NT2/D1 (cell line): ENCODE measurements at regions not wholly inside any gene's neighbourhood (a gene's known extent, or its start where the extent isn't known, plus 50 kb on each side); places are given as distances from the start of the nearest gene placed in this dataset.

Experiments used
- DNase-seq: peaks from one replicate; pipeline ENCODE4 v3.0.0-alpha.2; 2011; ENCODE audit warnings: low read depth, low spot score
- H3K27me3 ChIP-seq: 2 replicates; pipeline ENCODE4 v1.6.0; 2011; ENCODE audit warnings: mild to moderate bottlenecking; ENCODE audit not compliant: insufficient read length, insufficient read depth
- H3K36me3 ChIP-seq: 2 replicates; pipeline ENCODE4 v1.6.1; 2011; ENCODE audit warnings: mild to moderate bottlenecking, low read length, mixed read lengths; ENCODE audit not compliant: insufficient read depth, insufficient read length
- H3K4me1 ChIP-seq: 2 replicates; pipeline ENCODE4 v1.5.1; 2011; ENCODE audit not compliant: insufficient read depth, insufficient read length
- H3K4me3 ChIP-seq: 2 replicates; pipeline ENCODE4 v1.5.1; 2011; ENCODE audit warnings: low read depth; ENCODE audit not compliant: insufficient read length
- H3K9ac ChIP-seq: 2 replicates; pipeline ENCODE4 v1.6.0; 2011; ENCODE audit warnings: low read depth; ENCODE audit not compliant: insufficient read length
- H3K9me3 ChIP-seq: 2 replicates; pipeline ENCODE4 v1.5.1; 2011; ENCODE audit warnings: mild to moderate bottlenecking, low read length; ENCODE audit not compliant: insufficient read depth
- SUZ12 ChIP-seq: IDR thresholded peaks from 2 replicates; pipeline ENCODE4 v1.6.1; 2011; ENCODE audit not compliant: insufficient read length, insufficient read depth; ENCODE audit errors: extremely low read depth
- YY1 ChIP-seq: IDR thresholded peaks from 2 replicates; pipeline ENCODE4 v1.6.1; 2011; ENCODE audit not compliant: insufficient read length, insufficient read depth
- ZNF274 ChIP-seq: IDR thresholded peaks from 2 replicates; pipeline ENCODE4 v1.6.1; 2011; ENCODE audit warnings: mild to moderate bottlenecking, low read depth, low read length

- Histone ChIP-seq H3K4me3 (no peak overlapping the region), H3K4me1 (no peaks in the 10 kb centered on the region), H3K27me3 (no peaks in the 10 kb centered on the region), H3K36me3 (no peaks in the 10 kb centered on the region), H3K9ac (no peak overlapping the region), H3K9me3 (no peaks in the 10 kb centered on the region)
- no peak for DNase-seq
- TF ChIP-seq YY1 (no peak), SUZ12 (no peak), ZNF274 (no peak)
These were observed 61.5 kb upstream of the RAPGEF2 start for GRCh38 chr4:159041054-159042034.

DNA sequence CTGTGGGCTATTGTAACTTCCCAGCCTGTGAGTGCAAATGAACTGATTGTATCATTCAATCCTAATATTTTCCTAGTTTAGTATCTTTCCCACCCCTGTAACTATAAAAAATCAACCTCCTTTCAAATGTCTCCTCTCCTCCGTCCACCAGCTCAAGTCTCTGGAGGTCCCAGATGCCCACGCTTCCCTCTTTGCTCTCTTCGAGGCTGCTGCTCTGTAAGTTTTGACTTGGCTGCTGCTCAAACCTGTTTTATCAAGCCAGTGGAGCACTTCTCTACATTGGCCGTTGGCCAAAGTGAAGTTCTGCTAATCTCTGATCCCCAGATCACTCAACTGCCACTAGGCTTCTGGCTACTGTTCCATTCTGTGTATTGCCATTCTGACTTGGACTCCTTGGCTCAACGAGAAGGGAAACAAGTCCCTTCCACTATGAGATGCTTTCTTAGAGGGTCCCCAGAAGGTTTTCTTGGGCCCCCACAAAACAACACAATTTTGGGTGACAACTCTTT lies 60.7 kb upstream of the RAPGEF2 start:
- no peak overlapping the region for H3K4me3 ChIP-seq
- no peak for DNase-seq
- TF ChIP-seq ZNF274 = no peak
- TF ChIP-seq SUZ12 = no peak
- TF ChIP-seq YY1 = no peak
- H3K27me3 ChIP-seq = no peaks in the 10 kb centered on the region
- no peak overlapping the region for H3K9ac ChIP-seq
- no peaks in the 10 kb centered on the region for H3K9me3 ChIP-seq
- H3K36me3 ChIP-seq = no peaks in the 10 kb centered on the region
- no peaks in the 10 kb centered on the region for H3K4me1 ChIP-seq

DNA sequence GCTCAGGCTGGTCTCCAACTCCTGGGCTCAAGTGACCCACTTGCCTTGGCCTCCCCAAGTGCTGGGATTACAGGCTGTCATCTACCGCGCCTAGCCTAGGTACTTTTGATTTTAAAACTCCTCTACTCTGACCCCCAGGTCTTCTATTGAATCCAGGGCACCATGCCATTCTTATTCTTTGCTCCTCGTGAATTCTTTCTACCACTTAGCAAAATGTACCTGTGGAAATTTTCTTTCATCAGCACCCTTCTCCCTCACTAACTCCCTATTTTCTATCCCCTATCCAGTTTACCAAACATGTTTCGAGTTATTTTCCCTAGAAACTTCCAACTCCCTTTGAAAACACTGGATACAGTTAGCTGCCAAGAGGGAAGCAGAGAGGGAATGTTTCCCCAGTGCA lies 60.0 kb upstream of the RAPGEF2 start:
- no peaks in the 10 kb centered on the region for H3K9me3 ChIP-seq
- TF ChIP-seq SUZ12 (no peak), YY1 (no peak), ZNF274 (no peak)
- DNase-seq = no peak
- H3K9ac ChIP-seq = no peak overlapping the region
- no peaks in the 10 kb centered on the region for H3K4me1 ChIP-seq
- no peak overlapping the region for H3K4me3 ChIP-seq
- H3K27me3 ChIP-seq = no peaks in the 10 kb centered on the region
- H3K36me3 ChIP-seq = no peaks in the 10 kb centered on the region

DNA sequence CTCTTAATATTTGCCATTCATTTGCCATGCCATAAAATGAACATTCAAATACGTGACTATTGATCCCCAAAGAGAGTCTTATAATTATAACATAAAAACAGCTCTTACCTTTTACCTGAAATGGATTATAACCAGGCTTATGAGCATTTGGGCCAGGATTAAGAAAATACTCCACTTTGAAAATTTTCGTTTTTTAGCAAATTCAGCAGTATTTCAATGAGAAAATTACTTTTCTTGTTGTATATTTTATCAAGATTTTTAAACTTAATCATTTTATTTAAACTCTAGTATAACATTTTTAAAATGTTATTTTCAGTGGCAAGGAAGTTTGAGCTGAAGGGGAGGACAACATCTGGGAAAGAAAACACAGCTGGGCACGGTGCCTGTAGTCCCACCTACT lies 59.0 kb upstream of the RAPGEF2 start:
- Histone ChIP-seq H3K9me3 (no peaks in the 10 kb centered on the region), H3K36me3 (no peaks in the 10 kb centered on the region), H3K27me3 (no peaks in the 10 kb centered on the region), H3K9ac (no peak overlapping the region), H3K4me1 (no peaks in the 10 kb centered on the region), H3K4me3 (no peak overlapping the region)
- TF ChIP-seq SUZ12 = no peak
- no peak for TF ChIP-seq ZNF274
- no peak for TF ChIP-seq YY1
- no peak for DNase-seq

DNA sequence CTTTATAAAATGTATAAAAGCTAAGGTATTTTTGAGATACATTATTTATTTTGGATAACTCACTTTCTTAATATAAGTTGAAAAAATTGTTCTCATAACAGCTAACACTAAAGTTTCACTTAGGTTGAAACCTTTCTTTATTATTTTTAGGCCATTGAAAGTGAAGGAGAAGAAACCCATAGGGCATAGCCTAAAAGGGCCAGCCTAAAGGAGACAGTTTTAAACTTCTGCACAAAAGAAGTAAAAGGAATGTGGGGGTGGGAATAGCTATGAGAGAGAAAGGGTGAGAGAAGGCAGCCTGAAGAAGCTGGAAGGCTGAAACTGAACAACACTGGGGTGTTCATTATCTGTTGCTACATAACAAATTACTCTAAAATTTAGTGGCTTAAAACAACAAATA lies 57.6 kb upstream of the RAPGEF2 start:
- Histone ChIP-seq H3K4me3 (no peak overlapping the region), H3K27me3 (no peaks in the 10 kb centered on the region), H3K4me1 (no peaks in the 10 kb centered on the region), H3K9me3 (no peaks in the 10 kb centered on the region), H3K36me3 (no peaks in the 10 kb centered on the region), H3K9ac (no peak overlapping the region)
- TF ChIP-seq YY1 (no peak), ZNF274 (no peak), SUZ12 (no peak)
- DNase-seq = no peak

- no peaks in the 10 kb centered on the region for H3K4me1 ChIP-seq
- no peak for DNase-seq
- no peaks in the 10 kb centered on the region for H3K9me3 ChIP-seq
- no peak for TF ChIP-seq SUZ12
- TF ChIP-seq ZNF274 = no peak
- TF ChIP-seq YY1 = no peak
- H3K36me3 ChIP-seq = no peaks in the 10 kb centered on the region
- no peak overlapping the region for H3K9ac ChIP-seq
- H3K4me3 ChIP-seq = no peak overlapping the region
- no peaks in the 10 kb centered on the region for H3K27me3 ChIP-seq
These were observed 56.2 kb upstream of the RAPGEF2 start for GRCh38 chr4:159046683-159047082.

- Histone ChIP-seq H3K36me3 (no peaks in the 10 kb centered on the region), H3K9ac (no peak overlapping the region), H3K4me3 (no peak overlapping the region), H3K4me1 (no peaks in the 10 kb centered on the region), H3K9me3 (no peaks in the 10 kb centered on the region), H3K27me3 (no peaks in the 10 kb centered on the region)
- no peak for DNase-seq
- TF ChIP-seq YY1 (no peak), ZNF274 (no peak), SUZ12 (no peak)
These were observed 55.3 kb upstream of the RAPGEF2 start for GRCh38 chr4:159047478-159048165.
